GM19324 (cell line): ENCODE measurements at regions not wholly inside any gene's neighbourhood (a gene's known extent, or its start where the extent isn't known, plus 50 kb on each side); places are given as distances from the start of the nearest gene placed in this dataset.

Experiments used
- ATAC-seq: cut with Tn5 transposase; IDR thresholded peaks from one replicate; pipeline ENCODE4 v1.9.1; 2021; ENCODE audit warnings: mild to moderate bottlenecking, moderate library complexity; ENCODE audit not compliant: unreplicated experiment, low FRiP score

GRCh38 chr14:53493320-53493719 is 340.2 kb upstream of the DDHD1 start:
- no peak for ATAC-seq

DNA sequence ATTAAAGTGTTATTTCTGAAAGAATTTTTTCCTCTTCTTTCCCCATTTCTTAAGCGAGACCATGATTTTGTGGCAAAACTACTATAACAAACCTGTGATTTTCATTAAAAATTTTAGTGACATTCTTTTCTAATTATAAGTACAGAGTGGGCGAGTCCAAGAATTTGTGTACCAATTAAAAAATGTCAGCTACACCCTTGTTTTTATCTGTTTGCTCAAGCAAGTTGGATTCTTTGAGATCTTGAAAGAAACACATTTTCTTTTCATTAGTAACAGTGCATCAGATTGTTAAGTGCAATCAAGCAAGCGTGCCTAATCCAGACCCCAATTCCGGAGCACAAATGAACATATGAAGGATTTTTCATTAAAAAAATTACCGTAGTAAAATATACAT is 338.8 kb upstream of the DDHD1 start:
- ATAC-seq, result no peak

GRCh38 chr14:53491256-53491883 is 338.2 kb upstream of the DDHD1 start:
- no peak for ATAC-seq

DNA sequence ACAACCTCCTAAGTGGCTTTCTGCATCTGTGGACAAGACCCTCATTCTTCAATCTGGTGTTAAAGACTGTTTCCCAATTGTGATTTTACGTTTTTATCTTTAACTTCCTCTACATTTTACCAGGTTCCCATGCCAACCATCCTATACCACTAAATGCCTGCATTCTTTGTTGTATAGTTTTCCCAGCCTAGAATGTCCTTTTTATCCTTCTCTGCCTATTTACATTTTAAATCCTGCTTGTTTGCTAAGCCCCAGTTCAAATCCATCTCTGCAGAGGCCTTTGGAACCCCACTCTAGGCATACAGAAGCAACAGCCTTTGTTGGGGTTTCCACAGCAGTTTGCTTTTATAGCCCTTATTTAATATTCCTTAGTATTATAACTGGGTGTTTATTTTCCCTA is 325.1 kb upstream of the DDHD1 start:
- no peak for ATAC-seq

DNA sequence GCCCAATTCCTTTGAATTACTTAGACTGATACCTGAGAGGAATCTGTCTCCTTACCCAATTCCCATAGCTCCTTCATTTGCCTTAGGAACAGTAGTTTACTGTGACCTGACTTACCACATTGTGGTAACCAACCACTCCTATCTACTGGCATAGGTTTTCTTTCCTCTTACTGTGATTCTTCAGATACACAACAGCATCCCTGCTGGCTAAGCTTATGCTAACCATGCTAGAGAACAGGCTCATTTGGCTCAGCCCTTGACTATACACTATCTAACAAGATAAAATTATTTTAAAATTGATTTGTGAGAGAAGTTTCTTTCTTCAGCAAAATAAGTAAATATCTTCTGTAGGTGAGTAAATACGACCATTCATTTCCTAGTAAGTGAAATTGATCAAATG is 320.4 kb upstream of the DDHD1 start:
- no peak for ATAC-seq

DNA sequence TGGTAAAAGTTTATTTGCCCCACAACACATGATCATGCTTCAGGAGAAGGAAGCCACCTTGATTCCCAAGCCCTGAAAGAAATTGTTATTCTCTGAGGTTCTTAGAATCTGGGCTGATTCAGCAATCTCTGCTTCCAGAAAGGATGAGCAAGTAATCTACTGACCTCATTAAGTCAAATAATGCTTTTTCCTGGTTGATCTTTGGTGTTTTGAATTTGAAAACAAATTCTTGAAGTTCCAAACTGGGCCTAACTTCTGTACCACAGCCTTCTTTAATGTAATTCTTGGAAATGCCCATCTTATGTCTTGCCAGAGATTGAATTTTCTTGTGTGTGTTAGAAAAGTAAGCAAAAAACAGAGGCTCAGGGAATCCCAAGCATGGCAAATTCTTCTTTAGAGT is 319.2 kb upstream of the DDHD1 start:
- no peak for ATAC-seq

DNA sequence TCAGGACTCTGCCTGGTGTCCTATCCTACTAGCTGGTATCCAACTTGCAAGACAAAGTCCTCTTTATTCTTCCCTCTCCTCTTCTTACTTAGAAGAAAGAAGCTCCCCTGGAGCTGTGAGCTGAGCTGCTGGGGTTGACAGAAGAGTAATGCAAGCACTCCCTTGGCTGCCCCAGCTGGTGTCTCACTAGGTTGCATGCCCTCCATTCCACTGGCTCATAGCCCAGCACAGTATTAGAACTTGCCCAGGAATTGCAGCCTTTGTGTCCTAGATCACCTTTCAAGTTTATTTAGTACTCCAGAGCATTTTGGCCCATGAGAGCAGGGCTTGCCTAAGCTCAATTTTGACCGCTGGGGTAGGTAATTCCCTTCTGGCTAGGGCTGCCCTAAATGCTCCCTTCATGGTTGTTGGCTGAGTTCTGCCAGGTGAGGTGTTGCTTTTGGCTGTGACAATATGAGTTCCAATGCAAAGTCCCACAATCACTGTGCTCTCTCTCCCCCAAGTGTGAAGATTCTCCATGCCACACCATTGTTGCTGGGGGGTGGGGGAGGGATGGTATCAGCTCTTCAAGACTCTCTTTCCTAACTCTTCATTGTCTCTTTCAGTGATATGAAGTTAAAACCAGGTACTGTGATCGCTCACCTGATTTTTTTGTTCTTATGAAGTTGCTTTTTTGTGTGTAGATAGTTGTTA is 317.4 kb upstream of the DDHD1 start:
- ATAC-seq, result no peak

- no peak for ATAC-seq
These were observed 315.8 kb upstream of the DDHD1 start for GRCh38 chr14:53468876-53469275.

- no peak for ATAC-seq
These were observed 311.3 kb upstream of the DDHD1 start for GRCh38 chr14:53464376-53464775.

DNA sequence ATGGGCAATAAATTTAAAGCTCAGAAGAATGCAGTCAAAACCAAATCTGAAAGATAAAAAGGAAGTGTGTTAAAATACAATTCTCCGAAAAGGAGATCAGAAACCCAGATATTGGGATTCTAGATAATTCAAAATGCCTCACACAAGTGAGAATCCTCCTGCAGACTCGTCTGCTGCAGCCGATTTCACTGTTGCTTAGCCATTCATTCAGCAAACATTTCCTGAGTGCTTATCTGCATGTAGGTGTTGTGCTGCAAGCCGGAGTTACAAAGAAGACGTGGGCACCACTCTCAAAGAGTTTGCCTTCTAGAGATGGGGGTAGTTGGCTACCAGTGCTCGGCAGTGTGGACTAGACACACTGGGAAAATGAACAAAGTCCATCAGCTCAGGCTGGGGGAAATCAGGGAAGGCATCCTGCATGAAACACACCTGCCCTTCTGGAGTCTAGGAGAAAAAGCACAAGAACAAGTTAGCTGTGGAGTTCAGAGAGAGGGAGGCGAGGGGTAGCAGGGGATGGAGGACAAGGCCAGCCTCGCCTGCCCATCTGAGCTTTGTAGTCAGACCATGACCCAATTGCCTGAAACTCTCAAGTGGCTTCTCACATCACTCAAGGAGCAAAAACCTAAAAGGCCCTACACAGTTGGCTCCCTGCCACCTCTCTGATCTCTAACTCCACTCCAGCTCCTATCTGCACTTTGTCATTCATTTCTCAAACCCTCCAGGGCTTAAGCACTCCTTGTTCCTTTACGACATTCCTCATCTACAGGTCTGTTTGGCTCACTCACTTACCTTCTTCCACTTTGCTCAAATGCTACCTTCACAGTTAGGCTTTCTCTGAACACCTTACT is 310.0 kb upstream of the DDHD1 start:
- ATAC-seq, result no peak

GRCh38 chr14:53461858-53462257 is 308.7 kb upstream of the DDHD1 start:
- ATAC-seq, result no peak

GRCh38 chr14:53460544-53460943 is 307.4 kb upstream of the DDHD1 start:
- no peak for ATAC-seq

DNA sequence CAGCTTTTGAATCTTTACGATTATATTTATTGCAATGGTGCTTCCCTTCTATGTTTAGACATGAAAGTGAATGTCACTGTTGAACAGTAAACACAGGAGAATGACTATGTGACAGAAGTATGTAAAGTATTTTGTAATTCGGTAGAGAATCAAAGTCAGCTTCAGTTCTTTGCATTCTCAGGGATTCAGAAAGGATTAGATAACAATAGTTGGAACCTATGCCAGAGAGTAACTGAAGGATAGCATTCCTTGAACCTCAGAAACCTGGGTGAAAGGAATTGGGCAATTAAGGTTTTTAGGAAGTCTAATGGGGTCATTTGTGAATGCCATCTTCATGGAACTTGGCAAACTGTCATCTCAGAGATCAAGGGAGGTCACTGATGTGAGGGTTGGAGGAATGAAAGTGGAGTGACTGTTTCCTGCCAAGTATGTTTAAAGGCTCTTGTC is 305.3 kb upstream of the DDHD1 start:
- ATAC-seq, result no peak

- ATAC-seq, result no peak
These were observed 303.8 kb upstream of the DDHD1 start for GRCh38 chr14:53456931-53457330.

DNA sequence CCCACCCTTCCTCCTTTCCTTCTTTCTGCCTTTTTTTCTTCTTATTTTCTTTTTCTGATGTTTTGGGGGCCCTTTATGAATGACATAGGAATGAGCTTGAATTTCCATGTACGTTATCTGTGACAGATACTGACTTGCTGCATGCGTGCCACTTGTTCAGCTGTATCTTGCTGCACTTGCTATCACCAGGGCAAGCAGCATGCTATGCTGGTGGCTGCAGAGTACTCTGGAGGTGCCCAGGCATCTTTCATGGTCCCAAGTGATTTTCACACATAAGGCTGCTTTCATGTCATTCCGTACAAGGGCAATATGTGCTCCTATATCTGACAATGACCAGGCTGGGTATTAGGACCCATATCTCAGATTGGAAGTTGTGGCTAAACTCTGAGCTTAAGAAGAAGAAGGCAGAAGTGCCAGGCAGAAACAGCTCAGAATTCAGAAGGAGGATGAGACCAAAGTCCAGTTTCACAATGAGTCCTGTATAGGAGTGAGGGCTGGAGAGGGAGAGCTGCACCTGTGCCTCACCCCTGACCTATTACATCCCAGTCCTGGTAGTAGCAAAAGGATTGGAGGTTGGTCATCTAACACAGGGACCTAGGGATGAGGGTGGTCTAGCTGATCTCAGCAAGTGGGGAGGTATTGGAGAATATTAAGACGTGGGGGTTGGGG is 299.0 kb upstream of the DDHD1 start:
- no peak for ATAC-seq

- ATAC-seq, result no peak
These were observed 297.7 kb upstream of the DDHD1 start for GRCh38 chr14:53450871-53451270.

DNA sequence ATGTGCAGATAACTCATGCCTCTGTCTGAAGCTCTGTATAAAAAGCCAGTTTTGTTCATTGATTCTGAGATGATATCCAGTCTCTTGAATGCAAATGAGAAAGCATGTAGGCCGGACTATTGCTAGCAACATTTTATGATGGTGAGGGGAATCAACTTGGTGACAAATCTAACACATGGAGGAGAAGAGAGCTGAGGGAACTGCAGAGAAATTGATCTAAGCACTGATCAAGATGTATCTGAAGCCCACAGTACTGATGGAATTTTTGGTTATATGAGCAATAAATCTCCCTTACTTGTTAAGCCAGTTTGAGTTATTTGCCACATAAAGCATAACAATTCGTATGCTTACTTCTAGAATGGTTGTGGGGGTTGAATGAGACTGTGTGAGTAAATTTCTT is 295.6 kb upstream of the DDHD1 start:
- no peak for ATAC-seq

- ATAC-seq, result no peak
These were observed 291.7 kb upstream of the DDHD1 start for GRCh38 chr14:53444677-53445312.

DNA sequence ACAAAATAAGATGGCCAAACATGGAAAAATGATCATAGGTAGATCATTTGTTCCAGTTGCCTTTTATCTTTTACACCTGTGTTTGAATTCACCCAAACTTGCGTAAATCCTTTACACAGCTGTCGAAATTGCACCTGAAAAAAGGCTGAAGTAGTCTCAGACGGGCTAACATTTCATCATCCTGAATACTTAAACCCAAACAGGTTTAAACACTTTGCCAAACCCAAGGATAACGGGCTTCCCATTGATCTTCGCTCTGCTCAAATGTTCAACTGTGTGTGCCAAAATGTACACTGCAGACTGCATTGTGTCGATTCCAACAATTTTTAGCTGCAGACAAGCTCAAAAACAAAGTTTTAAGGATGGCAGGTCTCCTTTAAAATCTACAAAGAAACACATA is 288.7 kb upstream of the DDHD1 start:
- ATAC-seq, result no peak

DNA sequence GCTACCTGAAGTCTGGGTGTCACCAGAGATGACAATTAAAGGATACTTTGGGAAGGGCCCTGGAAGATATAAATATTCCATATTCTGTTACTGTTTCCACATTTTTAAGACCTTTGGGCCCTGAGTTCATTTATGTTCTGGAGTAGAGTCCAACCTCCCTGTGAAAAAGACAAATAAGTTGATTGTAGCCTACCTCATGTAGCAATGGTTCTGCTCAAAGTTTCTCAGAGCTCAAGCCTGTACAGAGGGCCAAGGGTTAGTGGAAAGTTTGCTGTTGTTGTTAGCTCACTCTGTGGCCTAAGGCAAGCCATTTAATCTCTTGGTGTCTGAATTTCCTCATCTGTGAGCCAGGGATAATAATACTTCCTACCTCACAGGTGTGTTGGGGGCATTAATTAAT is 284.7 kb upstream of the DDHD1 start:
- no peak for ATAC-seq
